HEK293 (cell line): ENCODE measurements at regions not wholly inside any gene's neighbourhood (a gene's known extent, or its start where the extent isn't known, plus 50 kb on each side); places are given as distances from the start of the nearest gene placed in this dataset.

Experiments used
- CTCF ChIA-PET: fragments of 350-600 bp; formaldehyde crosslinking; extraction: SDS; loops from one replicate; lab custom pipeline; 2021; ENCODE audit warnings: antibody characterized with exemption; lab: Yijun Ruan, JAX
- POLR2A ChIA-PET: fragments of 300-600 bp; formaldehyde crosslinking; extraction: SDS; loops from one replicate; lab custom pipeline; 2020; ENCODE audit warnings: antibody characterized with exemption, inconsistent platforms; lab: Yijun Ruan, JAX
- H3K27ac ChIP-seq: fragments of 200-500 bp; sonication (Bioruptor generic); 2 replicates; pipeline ENCODE4 v1.5.1; 2014; ENCODE audit warnings: low read depth, low read length, control low read depth, inconsistent platforms; ENCODE audit errors: extremely low read depth
- H3K36me3 ChIP-seq, 2 experiments: fragments of 200-500 bp in 1 of 2; sonication (Bioruptor generic) in 1 of 2; 1 replicate in 1 of 2; 2 replicates in 1 of 2; pipeline ENCODE4 v1.5.1; 2014 to 2017; ENCODE audit warnings: inconsistent platforms in 2 of 2, low read length in 2 of 2; ENCODE audit not compliant: control insufficient read depth in 2 of 2, insufficient read depth in 1 of 2
- H3K4me1 ChIP-seq: fragments of 200-500 bp; sonication (Bioruptor generic); 2 replicates; pipeline ENCODE4 v1.5.1; 2014; ENCODE audit warnings: mild to moderate bottlenecking, low read length, inconsistent platforms; ENCODE audit not compliant: control insufficient read depth, insufficient read depth
- H3K4me3 ChIP-seq: 2 replicates; pipeline ENCODE4 v1.5.1; 2011; ENCODE audit warnings: low read depth, mild to moderate bottlenecking, control low read depth, low read length, moderate library complexity
- H3K9me3 ChIP-seq: fragments of 200-500 bp; sonication (Bioruptor generic); 2 replicates; pipeline ENCODE4 v1.5.1; 2014; ENCODE audit warnings: low read depth, low read length, inconsistent platforms; ENCODE audit not compliant: control insufficient read depth, insufficient read depth
- GLI2 ChIP-seq: fragments of 450-650 bp; formaldehyde crosslinking; IDR thresholded peaks from 2 replicates; pipeline ENCODE4; 2017; ENCODE audit warnings: missing biosample characterization, missing genetic modification characterization, low read depth, borderline replicate concordance
- HOXD13 ChIP-seq: sonication (generic); formaldehyde crosslinking; IDR thresholded peaks from 2 replicates; pipeline ENCODE4 v1.8.0; 2022; ENCODE audit warnings: missing genetic modification reagents, borderline replicate concordance
- IKZF3 ChIP-seq: fragments of 450-650 bp; IDR thresholded peaks from 2 replicates; pipeline ENCODE4 v1.5.0; 2018; ENCODE audit warnings: missing biosample characterization, mild to moderate bottlenecking, missing genetic modification characterization, moderate library complexity
- MZF1 ChIP-seq: fragments of 450-650 bp; formaldehyde crosslinking; IDR thresholded peaks from 2 replicates; pipeline ENCODE4 v1.5.1; 2017; ENCODE audit warnings: missing biosample characterization, missing genetic modification characterization, borderline replicate concordance
- PRDM1 ChIP-seq: fragments of 450-650 bp; formaldehyde crosslinking; IDR thresholded peaks from 2 replicates; pipeline ENCODE4; 2016; ENCODE audit warnings: missing biosample characterization, missing genetic modification characterization
- SP3 ChIP-seq: fragments of 450-650 bp; formaldehyde crosslinking; IDR thresholded peaks from 2 replicates; pipeline ENCODE4 v1.5.1; 2016; ENCODE audit warnings: missing biosample characterization, missing genetic modification characterization
- SP7 ChIP-seq: fragments of 450-650 bp; formaldehyde crosslinking; IDR thresholded peaks from 2 replicates; pipeline ENCODE4 v1.5.1; 2016; ENCODE audit warnings: missing biosample characterization, missing genetic modification characterization
- WT1 ChIP-seq: fragments of 450-650 bp; formaldehyde crosslinking; IDR thresholded peaks from 2 replicates; pipeline ENCODE4 v1.5.1; 2016; ENCODE audit warnings: missing biosample characterization, missing genetic modification characterization
- ZBTB1 ChIP-seq: fragments of 450-650 bp; formaldehyde crosslinking; IDR thresholded peaks from 2 replicates; pipeline ENCODE4 v1.5.1; 2016; ENCODE audit warnings: missing biosample characterization, missing genetic modification characterization
- ZBTB17 ChIP-seq: fragments of 450-650 bp; formaldehyde crosslinking; IDR thresholded peaks from 2 replicates; pipeline ENCODE4 v1.5.1; 2016; ENCODE audit warnings: missing biosample characterization, missing genetic modification characterization
- ZFP41 ChIP-seq: fragments of 450-650 bp; formaldehyde crosslinking; IDR thresholded peaks from 2 replicates; pipeline ENCODE4 v1.5.1; 2016; ENCODE audit warnings: missing biosample characterization, missing genetic modification characterization, borderline replicate concordance
- ZNF132 ChIP-seq: fragments of 450-650 bp; formaldehyde crosslinking; IDR thresholded peaks from 2 replicates; pipeline ENCODE4 v1.5.1; 2017; ENCODE audit warnings: missing biosample characterization, missing genetic modification characterization, borderline replicate concordance
- ZNF184 ChIP-seq: fragments of 450-650 bp; IDR thresholded peaks from 2 replicates; pipeline ENCODE4 v1.5.1; 2018; ENCODE audit warnings: missing biosample characterization, mild to moderate bottlenecking, missing genetic modification characterization
- ZNF221 ChIP-seq: fragments of 450-650 bp; formaldehyde crosslinking; IDR thresholded peaks from 2 replicates; pipeline ENCODE4 v1.5.1; 2017; ENCODE audit warnings: missing biosample characterization, missing genetic modification characterization, borderline replicate concordance
- ZNF23 ChIP-seq: fragments of 450-650 bp; formaldehyde crosslinking; IDR thresholded peaks from 2 replicates; pipeline ENCODE4 v1.5.1; 2016; ENCODE audit warnings: missing biosample characterization, missing genetic modification characterization, borderline replicate concordance
- ZNF24 ChIP-seq: fragments of 450-650 bp; formaldehyde crosslinking; IDR thresholded peaks from 2 replicates; pipeline ENCODE4 v1.5.1; 2016; ENCODE audit warnings: missing biosample characterization, missing genetic modification characterization
- ZNF274 ChIP-seq, 2 experiments: fragments of 200-500 bp in 1 of 2; fragments of 450-650 bp in 1 of 2; sonication (Bioruptor generic) in 1 of 2; formaldehyde crosslinking in 1 of 2; IDR thresholded peaks; 2 replicates each; pipeline versions ENCODE4 v1.5.1 to v1.6.1; 2014 to 2016; ENCODE audit warnings: borderline replicate concordance in 1 of 2, inconsistent platforms in 1 of 2, low read length in 1 of 2, missing biosample characterization in 1 of 2, missing genetic modification characterization in 1 of 2
- ZNF280D ChIP-seq: fragments of 450-650 bp; formaldehyde crosslinking; IDR thresholded peaks from 2 replicates; pipeline ENCODE4 v1.5.1; 2016; ENCODE audit warnings: missing biosample characterization, missing genetic modification characterization
- ZNF366 ChIP-seq: fragments of 450-650 bp; formaldehyde crosslinking; conservative IDR thresholded peaks from 2 replicates; pipeline ENCODE4 v1.5.1; 2016; ENCODE audit warnings: missing biosample characterization, missing genetic modification characterization
- ZNF580 ChIP-seq: fragments of 450-650 bp; formaldehyde crosslinking; IDR thresholded peaks from 2 replicates; pipeline ENCODE4 v1.5.1; 2016; ENCODE audit warnings: missing biosample characterization, missing genetic modification characterization
- ZNF621 ChIP-seq: fragments of 450-650 bp; formaldehyde crosslinking; IDR thresholded peaks from 2 replicates; pipeline ENCODE4 v1.5.1; 2017; ENCODE audit warnings: missing biosample characterization, missing genetic modification characterization
- ZNF626 ChIP-seq: fragments of 450-650 bp; sonication (Bioruptor Pico); formaldehyde crosslinking; IDR thresholded peaks from 2 replicates; pipeline ENCODE4 v1.5.1; 2018; ENCODE audit warnings: missing biosample characterization, missing genetic modification characterization, inconsistent platforms
- ZNF660 ChIP-seq: fragments of 450-650 bp; IDR thresholded peaks from 2 replicates; pipeline ENCODE4 v1.5.1; 2018; ENCODE audit warnings: missing biosample characterization, mild to moderate bottlenecking, missing genetic modification characterization
- ZNF664 ChIP-seq: fragments of 450-650 bp; formaldehyde crosslinking; IDR thresholded peaks from 2 replicates; pipeline ENCODE4 v1.5.1; 2016; ENCODE audit warnings: missing biosample characterization, missing genetic modification characterization
- ZNF791 ChIP-seq: fragments of 450-650 bp; formaldehyde crosslinking; IDR thresholded peaks from 2 replicates; pipeline ENCODE4 v1.5.1; 2016; ENCODE audit warnings: missing biosample characterization, missing genetic modification characterization
- ZNF837 ChIP-seq: fragments of 450-650 bp; formaldehyde crosslinking; IDR thresholded peaks from 2 replicates; pipeline ENCODE4 v1.5.1; 2016; ENCODE audit warnings: missing biosample characterization, missing genetic modification characterization
- ZSCAN30 ChIP-seq: fragments of 450-650 bp; IDR thresholded peaks from 2 replicates; pipeline ENCODE4 v1.5.1; 2018; ENCODE audit warnings: missing biosample characterization, mild to moderate bottlenecking, missing genetic modification characterization, moderate library complexity
- ZSCAN5A ChIP-seq: fragments of 450-650 bp; formaldehyde crosslinking; IDR thresholded peaks from 2 replicates; pipeline ENCODE4 v1.5.1; 2016; ENCODE audit warnings: missing biosample characterization, missing genetic modification characterization

- Histone ChIP-seq H3K9me3 (no peaks in the 10 kb centered on the region), H3K4me1 (no peaks in the 10 kb centered on the region), H3K4me3 (no peak overlapping the region), H3K27ac (no peak overlapping the region), H3K36me3 (no peaks in the 10 kb centered on the region)
- ChIA-PET POLR2A (no interaction called here), CTCF (no interaction called here)
- TF ChIP-seq SP7 (tag by site-specific recombination) (0 out of 2 replicates have a peak, but pooled peaks have one; percentile 24), ZNF23 (tag by site-specific recombination) (no peak), ZBTB17 (no peak), ZNF664 (tag by site-specific recombination) (no peak), ZNF274 (IDR thresholded peaks at IDR 0.05; ENCODE audit: low read length) (no peak), ZNF274 (tag by site-specific recombination; IDR thresholded peaks at IDR 0.05; ENCODE audit: borderline replicate concordance) (no peak), ZNF221 (tag by site-specific recombination) (no peak), SP3 (tag by site-specific recombination) (no peak), ZNF24 (tag by site-specific recombination) (no peak), ZNF660 (tag by site-specific recombination) (peak; percentile 61), WT1 (no peak), ZSCAN5A (tag by site-specific recombination) (no peak), ZNF184 (no peak), ZBTB1 (tag by site-specific recombination) (no peak), ZNF366 (tag by site-specific recombination) (0 out of 2 replicates have a peak, but pooled peaks have one; percentile 22), ZNF837 (tag by site-specific recombination) (no peak), ZNF621 (tag by site-specific recombination) (no peak)
Measured at GRCh38 chr4:180617196-180617595, 1626.0 kb upstream of the TENM3 start.

GRCh38 chr4:180618396-180618795 is 1624.8 kb upstream of the TENM3 start:
- Histone ChIP-seq H3K27ac (no peak overlapping the region), H3K4me3 (no peak overlapping the region), H3K4me1 (no peaks in the 10 kb centered on the region), H3K9me3 (no peaks in the 10 kb centered on the region), H3K36me3 (no peaks in the 10 kb centered on the region)
- TF ChIP-seq ZNF280D (tag by site-specific recombination) = no peak
- no peak for TF ChIP-seq IKZF3 (tag by site-specific recombination)
- TF ChIP-seq ZSCAN30 = no peak
- TF ChIP-seq ZNF791 = no peak
- ChIA-PET CTCF (no interaction called here), POLR2A (no interaction called here)

- ChIA-PET POLR2A (interaction anchor here (0.5 kb wide), 1 partner anchor 172 kb away, joined by 4 read pairs; no protein-coding TSS in a partner anchor), CTCF (no interaction called here)
- H3K36me3 ChIP-seq = no peaks in the 10 kb centered on the region
- TF ChIP-seq ZNF626 (tag by site-specific recombination) = no peak
- TF ChIP-seq GLI2 (tag by site-specific recombination) = no peak
- TF ChIP-seq HOXD13 (CRISPR knock-in tag) = no peak
- TF ChIP-seq ZFP41 (tag by site-specific recombination) = no peak
- no peak for TF ChIP-seq PRDM1 (tag by site-specific recombination)
- TF ChIP-seq ZNF580 = no peak
- TF ChIP-seq ZNF132 (tag by site-specific recombination) = no peak
- no peak for TF ChIP-seq MZF1
- no peak overlapping the region for H3K4me3 ChIP-seq
- no peaks in the 10 kb centered on the region for H3K4me1 ChIP-seq
- no peak overlapping the region for H3K27ac ChIP-seq
- no peaks in the 10 kb centered on the region for H3K9me3 ChIP-seq
Measured at GRCh38 chr4:180619440-180619839, 1623.8 kb upstream of the TENM3 start.
